ENCODE measurements at regions not wholly inside any gene's neighbourhood (a gene's known extent, or its start where the extent isn't known, plus 50 kb on each side); places are given as distances from the start of the nearest gene placed in this dataset.

DNA sequence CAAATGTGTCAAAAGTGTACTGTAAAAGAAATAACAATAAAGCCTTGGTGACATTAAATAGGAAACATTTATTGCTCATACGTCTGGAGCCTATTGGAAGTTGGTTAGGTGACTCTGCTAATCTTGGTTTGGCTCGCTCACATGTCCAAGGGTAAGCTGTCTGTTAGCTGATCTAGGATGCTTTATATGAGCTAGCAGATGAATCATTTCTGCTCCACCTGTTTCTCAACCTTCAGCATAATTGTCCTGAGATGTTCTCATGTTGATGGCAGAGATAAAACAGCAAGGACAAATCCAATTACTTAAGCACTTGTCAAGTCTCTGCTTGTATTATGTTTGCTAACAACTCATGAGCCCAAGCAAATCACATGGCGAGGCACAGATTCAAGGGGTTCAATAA is 56.0 kb upstream of the CD53 start:
- Histone ChIP-seq H3K27ac (no peak overlapping the region), H3K4me1 (no peaks in the 10 kb centered on the region), H3K36me3 (no peaks in the 10 kb centered on the region), H3K9ac (ENCODE audit: low read depth in 2 of 2, low read length in 2 of 2) (no peak overlapping the region), H3K27me3 (no peaks in the 10 kb centered on the region), H3K9me3 (no peaks in the 10 kb centered on the region), H3K4me3 (no peak overlapping the region)
- intact Hi-C loops (cut with DNase I): no loop called here
- TF ChIP-seq, protein P1, sequence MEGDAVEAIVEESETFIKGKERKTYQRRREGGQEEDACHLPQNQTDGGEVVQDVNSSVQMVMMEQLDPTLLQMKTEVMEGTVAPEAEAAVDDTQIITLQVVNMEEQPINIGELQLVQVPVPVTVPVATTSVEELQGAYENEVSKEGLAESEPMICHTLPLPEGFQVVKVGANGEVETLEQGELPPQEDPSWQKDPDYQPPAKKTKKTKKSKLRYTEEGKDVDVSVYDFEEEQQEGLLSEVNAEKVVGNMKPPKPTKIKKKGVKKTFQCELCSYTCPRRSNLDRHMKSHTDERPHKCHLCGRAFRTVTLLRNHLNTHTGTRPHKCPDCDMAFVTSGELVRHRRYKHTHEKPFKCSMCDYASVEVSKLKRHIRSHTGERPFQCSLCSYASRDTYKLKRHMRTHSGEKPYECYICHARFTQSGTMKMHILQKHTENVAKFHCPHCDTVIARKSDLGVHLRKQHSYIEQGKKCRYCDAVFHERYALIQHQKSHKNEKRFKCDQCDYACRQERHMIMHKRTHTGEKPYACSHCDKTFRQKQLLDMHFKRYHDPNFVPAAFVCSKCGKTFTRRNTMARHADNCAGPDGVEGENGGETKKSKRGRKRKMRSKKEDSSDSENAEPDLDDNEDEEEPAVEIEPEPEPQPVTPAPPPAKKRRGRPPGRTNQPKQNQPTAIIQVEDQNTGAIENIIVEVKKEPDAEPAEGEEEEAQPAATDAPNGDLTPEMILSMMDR (IDR thresholded peaks at IDR 0.05): no peak
- DNase-seq: no peak

DNA sequence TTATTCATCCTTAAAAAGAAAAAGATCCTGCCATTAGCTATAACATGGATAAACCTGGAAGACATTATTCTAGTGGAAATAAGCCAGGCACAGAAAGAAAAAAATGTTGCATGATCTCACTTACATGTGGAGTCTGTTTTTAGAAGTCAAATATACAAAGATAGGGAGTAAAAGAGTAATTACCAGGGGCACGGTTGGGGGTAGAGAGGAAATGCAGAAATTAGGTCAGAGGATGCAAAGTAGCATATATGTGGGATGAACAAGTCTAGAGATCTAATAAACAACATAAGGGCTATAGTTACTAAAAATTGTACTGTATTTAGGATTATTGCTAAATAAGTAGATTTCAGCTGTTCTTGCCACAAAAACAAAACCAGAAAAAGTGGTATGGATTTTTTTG is 61.4 kb upstream of the CD53 start:
- Histone ChIP-seq H3K27ac (no peak overlapping the region), H3K4me3 (no peak overlapping the region), H3K27me3 (no peaks in the 10 kb centered on the region), H3K9me3 (no peaks in the 10 kb centered on the region), H3K4me1 (no peaks in the 10 kb centered on the region), H3K9ac (ENCODE audit: low read depth in 2 of 2, low read length in 2 of 2) (no peak overlapping the region), H3K36me3 (no peaks in the 10 kb centered on the region)
- intact Hi-C loops (cut with DNase I): no loop called here
- no peak for DNase-seq
- TF ChIP-seq, protein P1 (IDR thresholded peaks at IDR 0.05): no peak

DNA sequence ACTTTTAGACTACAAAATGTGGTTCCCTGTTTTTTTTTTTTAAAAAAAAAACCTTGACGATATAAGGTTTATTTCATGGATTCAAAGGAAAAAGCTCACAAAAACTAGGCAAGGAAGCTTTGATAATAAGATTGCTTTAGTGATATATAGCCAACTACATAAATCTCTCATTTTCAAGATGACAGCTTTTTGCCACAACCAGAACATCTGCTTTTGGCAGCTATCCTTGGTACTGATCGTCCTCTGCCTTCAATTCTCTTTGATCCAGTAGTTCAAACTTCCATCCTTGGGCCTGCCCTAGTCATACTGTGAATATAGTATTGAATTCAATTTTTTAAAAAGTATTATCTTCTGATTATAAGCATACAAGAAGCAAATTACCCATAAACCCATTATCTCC is 72.9 kb upstream of the CD53 start:
- TF ChIP-seq, protein P1 (IDR thresholded peaks at IDR 0.05): no peak
- Histone ChIP-seq H3K9ac (ENCODE audit: low read depth in 2 of 2, low read length in 2 of 2) (no peak overlapping the region), H3K4me3 (no peak overlapping the region), H3K4me1 (no peaks in the 10 kb centered on the region), H3K27ac (no peak overlapping the region), H3K9me3 (no peaks in the 10 kb centered on the region), H3K27me3 (no peaks in the 10 kb centered on the region), H3K36me3 (no peaks in the 10 kb centered on the region)
- DNase-seq: no peak
- intact Hi-C loops (cut with DNase I): no loop called here

DNA sequence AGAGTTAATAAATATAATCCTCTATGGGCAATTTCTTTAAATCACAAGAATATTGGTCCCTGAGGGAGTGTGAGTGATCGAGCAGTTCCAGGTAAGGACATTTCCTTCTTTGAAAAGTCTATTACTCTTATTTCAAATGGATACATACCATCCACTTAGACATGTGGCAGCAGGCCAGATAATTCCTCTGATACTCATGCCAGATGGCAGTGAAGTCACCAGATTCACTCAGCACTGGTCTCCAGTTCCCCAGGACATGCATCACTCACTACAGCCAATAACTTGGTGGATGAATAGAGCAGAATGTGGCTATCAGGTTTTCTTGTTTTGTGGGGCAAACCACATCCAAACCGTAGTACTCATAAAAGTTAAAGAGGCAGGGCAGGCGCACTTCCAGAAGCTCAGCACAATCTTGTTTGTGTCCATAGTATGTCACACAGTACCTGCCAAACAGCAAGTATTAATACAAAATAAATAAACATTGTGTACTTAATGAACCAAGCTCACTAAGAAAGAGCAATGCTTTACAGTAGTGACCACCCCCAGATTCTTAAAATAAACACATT is 74.2 kb upstream of the CD53 start:
- no peaks in the 10 kb centered on the region for H3K9me3 ChIP-seq
- no peaks in the 10 kb centered on the region for H3K4me1 ChIP-seq
- no peaks in the 10 kb centered on the region for H3K27me3 ChIP-seq
- TF ChIP-seq, protein P1 (IDR thresholded peaks at IDR 0.05): no peak
- no peaks in the 10 kb centered on the region for H3K36me3 ChIP-seq
- no peak overlapping the region for H3K27ac ChIP-seq
- no peak overlapping the region for H3K9ac ChIP-seq (ENCODE audit: low read depth in 2 of 2, low read length in 2 of 2)
- no peak for DNase-seq
- no peak overlapping the region for H3K4me3 ChIP-seq
- intact Hi-C loops (cut with DNase I): no loop called here

DNA sequence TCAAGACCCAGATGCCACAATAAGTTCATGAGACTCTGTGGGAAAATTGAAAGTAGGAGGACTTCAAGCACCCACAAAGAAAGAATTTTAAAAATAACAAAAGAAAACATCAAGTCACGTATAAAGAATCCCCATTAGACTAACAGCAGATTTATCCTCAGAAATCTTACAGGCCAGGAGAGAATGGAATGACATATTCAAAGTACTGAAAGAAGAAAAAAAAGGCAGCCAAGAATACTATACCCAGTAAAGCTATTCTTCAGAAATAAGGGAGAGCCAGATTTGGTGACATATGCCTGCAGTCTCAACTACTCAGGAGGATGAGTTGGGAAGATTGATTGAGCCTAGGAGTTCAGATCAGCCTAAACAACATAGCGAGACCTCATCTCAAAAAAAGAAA is 84.3 kb upstream of the CD53 start:
- DNase-seq: no peak
- intact Hi-C loops (cut with DNase I): no loop called here
- Histone ChIP-seq H3K27ac (peak overlapping the region; percentile 43), H3K9ac (ENCODE audit: low read depth in 2 of 2, low read length in 2 of 2) (no peak overlapping the region), H3K4me1 (no peaks in the 10 kb centered on the region), H3K36me3 (no peaks in the 10 kb centered on the region), H3K27me3 (no peaks in the 10 kb centered on the region), H3K4me3 (no peak overlapping the region), H3K9me3 (no peaks in the 10 kb centered on the region)
- TF ChIP-seq, protein P1 (IDR thresholded peaks at IDR 0.05): no peak

All from colonic mucosa (tissue), 4 donors.